ENCODE measurements at regions not wholly inside any gene's neighbourhood (a gene's known extent, or its start where the extent isn't known, plus 50 kb on each side); places are given as distances from the start of the nearest gene placed in this dataset.

DNA sequence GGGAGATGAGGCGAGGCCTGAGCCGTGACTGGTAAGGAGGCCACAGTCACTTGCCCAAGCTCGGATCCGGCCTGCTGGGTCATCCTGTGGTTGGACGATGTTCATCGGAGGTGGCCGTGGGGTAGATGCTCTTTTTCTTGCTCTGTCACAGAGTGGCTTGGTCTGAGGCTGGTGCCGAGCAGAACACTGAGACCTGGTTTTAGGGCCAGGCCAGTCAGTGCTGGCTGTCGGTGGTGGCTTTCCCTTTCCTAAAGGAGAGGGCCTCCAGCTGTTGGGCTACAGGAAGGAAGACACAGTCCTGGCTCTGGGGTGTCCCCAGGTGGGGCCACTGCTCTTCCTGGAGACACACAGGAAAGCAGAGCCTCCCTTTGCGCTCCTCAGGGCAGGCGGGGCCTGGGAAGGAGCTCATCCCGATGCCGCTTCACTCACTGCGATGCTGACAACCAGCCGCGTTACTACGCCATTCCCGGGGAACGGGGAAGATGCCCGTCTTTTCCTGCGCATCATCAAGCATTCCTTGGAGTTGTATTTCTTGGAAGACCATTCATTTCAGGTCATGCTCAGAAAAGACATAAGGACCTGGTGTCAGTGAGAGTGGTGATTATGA, 254.8 kb upstream of the IRX4 start:
- no peak for DNase-seq

DNA sequence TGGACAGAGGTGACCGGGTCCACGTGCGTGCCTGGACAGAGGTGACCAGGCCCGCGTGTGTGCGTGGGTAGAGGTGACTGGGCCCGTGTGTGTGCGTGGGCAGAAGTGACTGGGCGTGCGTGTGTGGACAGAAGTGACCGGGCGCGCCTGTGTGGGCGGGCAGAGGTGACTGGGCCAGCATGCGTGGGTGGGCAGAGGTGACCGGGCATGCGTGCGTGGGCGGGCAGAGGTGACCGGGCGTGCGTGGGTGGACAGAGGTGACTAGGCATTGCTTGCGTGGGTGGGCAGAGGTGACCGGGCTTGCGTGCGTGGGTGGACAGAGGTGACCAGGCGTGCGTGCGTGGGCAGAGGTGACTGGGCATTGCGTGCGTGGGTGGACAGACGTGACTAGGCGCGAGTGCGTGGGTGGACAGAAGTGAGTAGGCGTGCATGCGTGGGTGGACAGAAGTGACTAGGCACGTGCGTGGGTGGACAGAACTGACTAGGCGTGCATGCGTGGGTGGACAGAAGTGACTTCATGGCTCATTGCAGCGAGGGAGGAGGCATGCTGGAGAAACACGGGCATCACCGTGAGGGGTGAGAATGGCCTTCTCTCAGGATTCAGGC, 254.1 kb upstream of the IRX4 start:
- DNase-seq = no peak

DNA sequence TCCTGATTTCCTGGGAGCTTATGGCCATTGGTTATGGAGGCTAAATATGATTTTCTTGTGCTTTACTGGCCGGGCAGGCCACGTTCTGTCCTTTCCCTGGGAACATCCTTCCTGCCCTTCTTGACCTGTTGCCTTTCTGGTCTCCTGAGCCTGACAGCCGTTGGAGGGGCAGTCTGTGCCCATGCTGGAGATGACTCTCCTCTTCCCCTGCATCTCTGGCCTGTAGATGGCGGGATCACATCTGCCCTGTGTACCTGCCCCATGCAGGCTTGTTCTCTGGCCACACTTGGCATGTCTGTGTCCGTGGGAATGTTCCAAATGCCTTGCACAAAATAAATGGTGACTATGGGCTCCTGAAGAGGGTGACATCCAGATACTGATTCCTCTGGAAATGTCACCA, 253.1 kb upstream of the IRX4 start:
- DNase-seq = no peak

DNA sequence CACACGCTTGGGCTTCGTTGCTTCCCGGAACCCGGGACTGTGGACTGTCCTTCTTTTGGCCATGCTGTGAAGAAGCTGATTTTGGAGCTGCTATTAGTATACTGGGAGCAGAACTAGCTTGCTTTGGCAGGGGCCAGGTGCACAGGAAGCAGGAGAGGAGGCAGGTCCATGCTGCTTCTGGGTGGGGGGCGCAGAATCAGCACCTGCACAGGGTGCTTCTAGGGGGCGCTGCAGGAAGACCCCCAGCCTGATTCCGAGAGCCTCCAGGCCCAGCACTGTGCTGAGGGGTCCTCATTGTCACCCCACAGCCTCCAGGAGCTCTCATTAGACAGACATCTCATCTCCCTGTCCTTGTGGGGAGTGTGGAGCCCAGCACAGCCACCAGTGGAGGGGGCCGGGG, 252.6 kb upstream of the IRX4 start:
- DNase-seq = no peak

- DNase-seq = no peak
These were observed 252.0 kb upstream of the IRX4 start for GRCh38 chr5:2134543-2135292.

DNA sequence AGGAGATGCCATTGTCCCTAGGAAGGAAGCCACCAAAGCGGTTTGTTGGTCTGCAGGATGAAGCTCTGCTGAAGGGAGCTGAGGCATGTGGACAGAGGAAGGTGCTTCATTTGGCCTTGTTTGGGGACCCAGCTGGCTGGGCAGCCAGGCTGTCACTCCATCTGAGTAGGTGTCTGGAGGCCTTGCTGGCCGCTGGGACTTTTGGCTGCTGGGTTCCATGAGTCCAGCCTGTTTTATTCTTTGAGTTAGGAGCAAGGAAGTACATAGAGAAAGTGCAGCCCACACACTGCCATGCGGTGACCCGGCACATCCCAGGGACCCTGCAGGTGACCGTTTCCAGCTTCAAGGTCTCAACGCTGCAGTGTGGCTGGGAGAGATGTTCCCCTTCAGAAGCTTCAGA, 251.2 kb upstream of the IRX4 start:
- no peak for DNase-seq

DNA sequence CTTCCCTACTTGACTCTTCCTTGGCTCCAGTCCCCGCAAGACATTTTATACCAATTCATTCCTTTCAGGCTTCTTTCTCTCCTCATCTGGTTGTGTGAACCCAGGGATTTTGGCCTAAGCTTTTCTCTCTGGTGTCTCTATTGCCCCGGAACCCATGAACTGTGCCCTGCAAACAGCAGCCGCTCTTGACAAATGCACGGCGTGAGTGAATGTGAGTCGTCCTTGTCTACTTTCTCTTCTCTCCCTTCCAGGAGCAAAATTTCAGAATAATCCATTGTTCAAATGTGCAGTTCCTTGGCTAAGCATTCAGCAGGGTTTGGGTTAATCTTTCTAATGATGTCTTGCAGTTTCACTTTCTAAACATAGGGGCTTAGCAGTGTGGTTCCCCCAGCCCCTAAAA, 250.4 kb upstream of the IRX4 start:
- no peak for DNase-seq

DNA sequence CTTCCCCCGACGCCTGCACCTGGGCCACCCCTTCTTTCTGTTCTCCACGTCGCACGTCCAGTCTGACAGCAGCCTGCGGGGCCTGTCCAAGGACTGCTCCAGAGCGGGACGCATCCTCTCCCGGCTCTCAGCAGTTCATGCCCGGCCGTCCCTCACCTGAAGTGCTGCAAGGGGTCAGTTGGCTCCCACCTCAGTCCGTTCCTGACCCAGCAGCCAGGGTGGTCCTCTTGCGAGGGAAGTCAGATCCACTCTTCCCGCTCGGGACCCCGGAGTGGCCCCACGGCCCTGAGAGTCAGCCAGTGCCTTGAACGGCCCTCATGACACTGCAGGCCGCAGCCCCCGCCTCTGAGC, 249.7 kb upstream of the IRX4 start:
- no peak for DNase-seq

DNA sequence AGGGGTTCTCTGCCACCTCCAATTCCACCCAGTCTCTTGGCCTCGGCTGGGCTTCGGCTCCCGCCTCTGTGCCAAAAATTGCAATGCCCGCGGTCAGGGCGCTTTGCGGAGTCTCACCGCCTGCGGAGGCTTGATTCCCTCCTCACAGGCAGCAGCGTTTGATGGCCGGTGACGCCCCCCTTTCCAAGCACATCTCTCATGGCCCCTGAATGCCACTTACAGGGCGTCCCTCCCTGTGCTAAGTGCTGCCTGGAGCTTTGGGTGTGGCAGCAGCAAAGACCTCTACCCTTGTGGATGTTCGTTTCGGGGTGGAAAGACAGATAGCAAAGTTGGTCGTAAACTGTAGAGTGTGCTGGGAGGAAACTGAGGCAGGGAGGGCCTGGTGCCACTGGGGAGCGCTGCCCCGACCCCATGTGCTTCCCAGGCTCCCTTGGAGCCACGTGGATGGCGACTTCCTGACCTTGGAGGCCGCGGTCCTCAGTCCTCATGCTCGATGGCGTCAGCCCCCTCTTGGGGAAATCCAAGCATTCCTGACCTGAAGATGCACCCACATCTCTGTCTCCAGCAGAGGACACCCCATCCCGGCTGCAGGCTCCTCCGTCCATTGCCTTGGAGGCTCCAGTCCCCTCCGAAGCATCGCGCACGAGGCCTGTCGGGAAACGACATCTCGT, 249.2 kb upstream of the IRX4 start:
- DNase-seq = no peak

- no peak for DNase-seq
These were observed 248.5 kb upstream of the IRX4 start for GRCh38 chr5:2131196-2131595.

DNA sequence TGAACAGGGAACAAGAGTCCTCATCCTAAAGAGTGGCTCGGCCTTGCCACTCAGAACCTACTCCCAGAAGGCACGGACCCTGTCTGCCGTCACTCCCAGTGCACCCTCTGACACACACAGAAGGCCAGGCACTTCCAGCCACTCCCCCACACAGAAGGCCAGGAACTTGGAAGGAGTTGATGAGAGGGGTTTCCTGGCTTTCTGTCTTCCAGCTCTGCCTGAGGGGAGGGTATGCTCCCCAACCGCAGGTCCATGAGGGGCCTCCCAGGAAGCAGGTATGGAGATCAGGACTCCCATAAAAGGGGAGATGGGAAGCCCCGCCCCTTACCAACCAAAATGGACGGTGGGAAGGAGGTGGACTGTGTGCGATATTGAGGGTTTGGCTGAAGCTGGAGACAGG, 247.6 kb upstream of the IRX4 start:
- DNase-seq = no peak

GRCh38 chr5:2129568-2130272, 247.0 kb upstream of the IRX4 start:
- no peak for DNase-seq

- DNase-seq = no peak
These were observed 246.1 kb upstream of the IRX4 start for GRCh38 chr5:2128686-2129355.

GRCh38 chr5:2126512-2126911, 243.8 kb upstream of the IRX4 start:
- DNase-seq = no peak

DNA sequence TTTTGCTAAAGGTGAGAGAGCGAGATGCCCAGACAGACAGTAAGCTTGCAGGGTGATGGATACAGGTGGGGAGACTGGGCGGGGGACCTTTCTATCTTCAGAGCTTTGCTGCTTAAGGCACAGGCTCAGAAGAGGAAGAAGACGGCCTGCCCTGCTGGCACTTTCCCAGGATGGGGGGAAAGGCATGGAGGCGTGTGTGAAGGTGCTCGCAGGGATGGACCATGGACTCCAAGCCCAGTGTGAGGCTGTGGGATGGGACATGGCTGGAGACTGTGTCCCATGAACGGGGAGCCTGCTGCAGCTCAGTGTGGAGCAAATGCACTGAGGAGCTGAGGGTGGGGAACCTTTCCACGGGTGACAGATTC, 243.2 kb upstream of the IRX4 start:
- no peak for DNase-seq

- no peak for DNase-seq
These were observed 242.6 kb upstream of the IRX4 start for GRCh38 chr5:2125171-2125900.

DNA sequence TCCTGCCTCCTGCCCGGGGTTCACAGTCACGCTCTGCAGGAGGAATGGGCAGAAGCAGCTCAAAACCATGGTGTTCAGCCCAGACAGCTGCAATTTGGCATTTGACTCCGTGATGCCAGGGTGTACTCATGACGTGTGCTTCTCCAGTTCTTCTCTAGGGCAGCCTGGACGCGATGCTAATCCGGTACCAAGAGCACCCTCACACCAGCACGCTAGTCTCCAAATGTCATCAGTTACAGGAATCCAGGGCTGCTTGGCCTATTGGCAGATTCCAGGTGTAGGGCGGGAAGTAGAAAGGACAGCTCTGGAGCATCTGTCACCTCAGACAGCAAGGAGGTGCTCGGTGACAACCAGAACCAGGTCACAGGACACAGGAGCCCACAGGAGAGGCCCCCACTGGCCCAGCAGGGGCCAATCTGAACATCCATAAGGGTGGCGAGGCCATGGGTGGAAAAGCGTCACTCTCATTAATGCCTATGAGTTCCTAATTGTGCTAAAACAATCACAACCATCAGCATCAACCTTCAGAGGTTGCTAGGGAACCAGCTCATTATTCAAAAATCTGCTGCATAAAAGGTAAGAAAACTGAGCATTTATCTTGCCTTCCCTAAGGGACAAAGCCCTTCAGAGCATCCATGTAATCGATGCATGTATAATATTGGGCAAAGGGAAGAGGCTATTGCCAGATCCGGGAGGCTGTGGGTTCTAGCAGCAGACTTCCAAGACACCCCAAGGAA, 241.9 kb upstream of the IRX4 start:
- no peak for DNase-seq

- no peak for DNase-seq
These were observed 241.1 kb upstream of the IRX4 start for GRCh38 chr5:2123874-2124273.

GRCh38 chr5:2120361-2120760, 237.6 kb upstream of the IRX4 start:
- no peak for DNase-seq

DNA sequence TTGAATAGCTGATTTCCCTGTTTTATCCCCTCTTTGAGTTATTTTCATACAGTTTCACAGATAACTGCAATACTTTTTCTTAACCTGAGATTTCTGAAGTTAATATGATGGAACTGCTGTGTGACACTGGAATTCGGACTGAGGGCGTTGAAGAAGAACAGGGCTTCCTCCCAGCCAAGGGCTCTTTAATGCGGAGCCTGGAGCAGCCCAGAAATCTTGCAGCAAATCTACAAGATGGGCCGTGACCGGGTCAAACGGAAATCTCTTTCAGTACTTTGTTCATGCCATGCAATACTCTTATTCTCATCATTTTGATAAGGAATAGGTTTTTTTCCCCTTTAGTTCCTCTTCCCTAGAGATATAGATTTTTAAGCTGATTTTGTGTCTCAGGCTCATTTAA, 236.8 kb upstream of the IRX4 start:
- no peak for DNase-seq

DNA sequence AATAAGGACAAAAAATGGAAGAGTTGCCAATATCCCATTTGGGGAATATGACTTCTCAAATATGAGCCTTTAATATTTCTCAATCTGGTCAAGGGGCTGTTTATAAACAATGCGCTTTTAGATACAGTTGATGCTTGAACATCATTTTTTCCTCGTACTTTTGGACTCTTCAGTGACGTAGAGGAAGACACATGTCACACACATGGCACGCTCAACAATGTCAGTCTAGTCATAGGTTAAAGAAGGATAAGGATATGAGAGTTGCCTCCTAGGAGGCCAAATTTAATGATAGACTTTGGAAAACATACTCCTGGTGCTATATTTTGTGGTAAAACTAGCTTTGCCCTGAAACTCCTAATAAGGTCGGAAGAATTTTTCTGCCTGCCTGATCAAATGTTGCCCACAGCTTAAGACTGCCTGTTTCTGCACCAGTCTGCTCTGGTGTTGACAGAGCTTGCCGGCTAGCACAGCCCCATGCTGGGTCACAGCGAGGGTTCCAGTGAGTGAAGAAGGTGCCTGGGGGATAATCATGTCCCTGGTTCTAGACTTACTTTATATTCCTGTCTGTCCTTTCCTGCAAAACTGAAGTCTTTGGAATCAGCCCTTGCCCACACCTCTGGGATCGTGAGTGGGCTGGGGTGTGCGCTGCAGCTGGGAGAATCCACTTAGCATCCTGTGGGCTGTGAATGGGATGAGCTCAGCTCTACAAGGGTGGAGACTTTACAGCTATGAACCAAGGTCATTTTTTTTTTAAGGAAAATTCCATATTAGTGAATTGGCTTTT, 230.8 kb upstream of the IRX4 start:
- DNase-seq = no peak

All from CD4-positive, alpha-beta T cell treated with Interleukin-17A for 1 hour (primary cell).